ENCODE measurements at regions not wholly inside any gene's neighbourhood (a gene's known extent, or its start where the extent isn't known, plus 50 kb on each side); places are given as distances from the start of the nearest gene placed in this dataset.
"Not testable (repeated sequence)": the region's sequence is repeated elsewhere in the genome, so short reads cannot be mapped to it uniquely, and the experiment has no call there.

GRCh38 chr1:144534286-144534685 lies 58.4 kb upstream of the PPIAL4F start:
- TF ChIP-seq CTCF (IDR thresholded peaks at IDR 0.05; ENCODE audit: low read depth, low read length); POLR2A (IDR thresholded peaks at IDR 0.05; ENCODE audit: extremely low read depth, insufficient read length); MAX (IDR thresholded peaks at IDR 0.05; ENCODE audit: low read depth, low read length); MYC (IDR thresholded peaks at IDR 0.05; ENCODE audit: low read depth, low read length): not testable (repeated sequence)
